HG03442 (cell line): ENCODE measurements at regions not wholly inside any gene's neighbourhood (a gene's known extent, or its start where the extent isn't known, plus 50 kb on each side); places are given as distances from the start of the nearest gene placed in this dataset.

Source experiments
- ATAC-seq: cut with Tn5 transposase; IDR thresholded peaks from one replicate; pipeline ENCODE4 v1.9.1; 2021; ENCODE audit warnings: mild to moderate bottlenecking, moderate library complexity; ENCODE audit not compliant: unreplicated experiment

GRCh38 chr1:55503663-55504305, 288.6 kb upstream of the USP24 start:
- ATAC-seq, result no peak

DNA sequence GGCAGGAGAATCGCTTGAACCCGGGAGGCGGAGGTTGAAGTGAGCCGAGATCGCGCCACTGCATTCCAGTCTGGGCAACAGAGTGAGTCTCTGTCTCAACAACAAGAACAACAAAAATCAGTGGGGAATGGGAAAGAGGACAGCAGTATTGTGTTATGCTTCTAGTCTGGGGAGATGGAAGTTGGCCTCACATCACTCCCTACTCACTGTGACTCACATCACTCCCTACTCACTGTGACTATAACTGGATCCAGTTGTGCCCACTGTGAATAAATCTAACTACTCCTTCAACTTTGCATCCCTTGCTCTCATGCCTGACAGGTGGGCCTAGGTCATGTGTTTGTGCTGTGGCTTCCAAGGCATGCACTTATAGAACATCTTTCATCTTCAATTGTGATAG, 285.4 kb upstream of the USP24 start:
- no peak for ATAC-seq

DNA sequence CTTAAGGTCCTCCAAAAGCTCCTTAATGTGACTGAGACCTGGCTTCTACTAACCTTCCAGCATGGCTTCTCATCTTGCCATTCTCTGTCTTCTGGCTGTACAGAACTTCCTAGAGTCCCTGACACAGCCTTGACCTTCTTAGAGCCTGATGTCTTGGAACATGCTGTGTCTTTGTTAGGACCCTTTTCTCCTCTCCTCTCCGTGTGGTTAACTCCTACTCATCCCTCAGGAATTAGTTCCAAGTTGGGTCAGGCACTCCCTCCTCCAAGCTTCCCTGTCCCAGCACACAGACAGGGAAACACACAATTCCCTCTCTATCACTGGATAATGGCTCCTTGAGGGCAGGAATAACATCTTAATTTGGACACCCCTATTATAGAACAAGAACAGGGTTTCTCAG, 275.4 kb upstream of the USP24 start:
- ATAC-seq, result no peak

DNA sequence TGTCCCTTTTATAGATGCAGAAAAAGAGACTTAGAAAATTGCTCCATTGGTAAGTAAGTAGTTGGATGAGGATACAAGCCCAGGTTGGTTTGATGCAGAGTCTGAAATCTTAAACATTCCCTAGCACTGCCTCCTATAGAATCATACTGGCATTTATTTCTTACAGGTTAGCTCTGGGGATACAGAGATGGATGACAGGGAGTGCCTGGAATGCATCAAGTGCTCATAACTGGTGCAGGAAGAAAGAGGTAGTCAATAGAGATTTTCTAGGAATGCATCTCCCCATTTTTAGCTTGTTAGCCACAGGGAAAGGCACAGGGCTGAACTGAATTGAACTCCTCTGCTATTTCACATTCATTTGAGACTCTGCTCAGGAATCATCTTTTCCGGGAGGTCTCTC, 269.0 kb upstream of the USP24 start:
- ATAC-seq, result no peak

DNA sequence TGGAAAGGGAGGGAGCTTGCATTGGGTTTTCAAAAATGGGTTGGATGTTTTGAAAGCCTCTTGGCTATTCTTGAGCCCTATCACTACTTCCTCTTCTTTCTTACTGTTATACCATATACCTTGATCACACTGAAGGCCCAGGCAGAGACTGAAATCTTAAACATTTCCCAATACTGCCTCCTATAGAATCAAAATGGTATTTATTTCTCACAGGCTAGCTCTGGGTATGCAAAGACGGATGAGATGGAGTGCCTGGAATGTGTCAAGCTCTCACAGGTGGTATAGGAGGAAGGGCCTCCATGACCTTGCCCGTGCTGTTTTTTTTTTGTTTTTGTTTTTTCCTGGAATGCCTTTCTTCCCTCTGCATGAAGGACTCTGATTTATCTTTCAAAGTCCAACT, 268.4 kb upstream of the USP24 start:
- ATAC-seq, result no peak

DNA sequence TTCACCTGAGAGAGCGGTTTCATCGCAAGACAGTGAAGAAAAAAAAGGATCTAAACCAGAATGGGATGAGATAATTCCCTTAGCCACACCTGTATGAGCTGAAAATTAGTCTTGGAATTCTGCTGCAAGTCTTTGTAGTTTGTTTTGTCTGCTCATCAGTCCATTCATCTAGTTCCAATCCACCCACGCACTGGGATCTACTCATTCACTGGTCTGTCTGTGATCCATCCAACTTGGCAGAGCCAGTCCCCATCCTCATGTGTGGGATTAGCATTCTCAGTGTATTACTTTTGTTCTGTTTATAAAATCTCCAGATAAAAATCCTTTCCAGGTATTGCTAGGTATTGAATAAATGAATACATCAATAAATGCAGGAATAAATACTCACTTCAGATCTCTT, 266.5 kb upstream of the USP24 start:
- no peak for ATAC-seq

- no peak for ATAC-seq
These were observed 265.0 kb upstream of the USP24 start for GRCh38 chr1:55480029-55480795.

- ATAC-seq, result no peak
These were observed 263.6 kb upstream of the USP24 start for GRCh38 chr1:55478742-55479141.

DNA sequence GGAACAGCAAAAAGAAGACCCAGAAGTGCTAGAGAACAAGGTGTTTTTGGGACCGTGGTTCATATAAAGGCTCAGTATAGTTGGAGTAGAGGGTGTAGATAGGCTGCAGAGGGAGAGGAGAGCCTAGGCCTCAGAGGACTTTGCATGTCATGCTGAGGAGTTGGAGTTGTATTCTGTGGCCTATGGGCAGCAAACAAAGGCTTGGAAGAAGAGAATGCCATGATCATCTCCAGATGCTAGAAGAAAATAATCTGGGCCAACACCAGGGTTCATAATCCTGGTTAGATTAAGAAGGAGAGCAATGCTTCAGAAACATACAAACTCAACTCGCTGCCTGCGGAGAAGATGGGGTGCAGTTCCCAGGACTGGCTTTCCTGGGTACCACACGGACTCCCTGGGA, 262.8 kb upstream of the USP24 start:
- no peak for ATAC-seq

GRCh38 chr1:55476445-55477015, 261.4 kb upstream of the USP24 start:
- no peak for ATAC-seq

DNA sequence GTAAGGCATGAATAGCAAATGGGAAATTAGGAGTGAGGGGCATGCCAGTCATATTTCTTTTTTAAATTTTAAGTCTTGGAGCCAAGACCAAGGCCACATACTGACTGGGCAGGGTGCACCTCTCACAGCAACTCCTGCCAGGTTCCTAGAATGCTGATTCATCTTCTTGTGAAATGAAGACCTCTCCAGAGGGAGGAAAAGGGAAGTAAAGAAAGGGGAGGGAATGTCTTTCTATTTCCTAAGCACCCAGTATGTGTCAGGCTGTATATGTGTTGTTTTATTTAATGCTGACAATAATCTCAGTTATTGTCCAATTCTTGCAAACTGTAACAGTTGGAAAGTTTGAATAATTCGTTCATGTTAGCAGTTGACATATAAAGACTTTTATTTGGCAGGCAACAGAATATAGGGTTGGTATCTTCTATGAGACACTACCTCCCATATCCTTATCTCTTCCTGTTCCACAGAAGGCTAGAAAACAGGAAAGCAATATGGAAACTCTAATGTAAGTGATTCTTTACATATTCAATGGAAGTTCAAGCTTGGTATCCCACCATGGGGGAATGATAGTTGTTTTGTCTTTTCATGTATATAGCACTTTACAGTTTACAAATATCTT, 259.1 kb upstream of the USP24 start:
- ATAC-seq, result no peak

GRCh38 chr1:55473661-55474060, 258.5 kb upstream of the USP24 start:
- ATAC-seq, result no peak

DNA sequence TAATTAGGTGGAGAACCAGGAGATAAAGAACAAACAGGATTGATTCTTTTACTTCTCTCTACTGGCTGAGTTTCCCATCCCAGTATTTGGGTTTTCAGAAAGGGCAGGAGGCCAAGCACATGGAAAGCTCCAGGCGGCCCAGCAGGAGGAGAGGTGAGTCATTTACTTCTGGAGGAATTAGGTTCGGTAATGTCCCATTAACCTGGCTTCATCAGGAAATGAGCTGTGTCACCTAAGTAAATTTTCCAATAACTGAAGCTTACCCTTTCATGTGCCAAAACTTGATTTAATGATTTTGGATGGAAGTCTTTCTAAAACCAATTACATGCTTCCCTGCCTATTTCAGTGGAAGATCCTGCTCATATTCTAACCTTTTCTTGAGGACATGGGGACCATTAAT, 257.6 kb upstream of the USP24 start:
- ATAC-seq, result no peak

GRCh38 chr1:55472115-55472514, 257.0 kb upstream of the USP24 start:
- no peak for ATAC-seq

DNA sequence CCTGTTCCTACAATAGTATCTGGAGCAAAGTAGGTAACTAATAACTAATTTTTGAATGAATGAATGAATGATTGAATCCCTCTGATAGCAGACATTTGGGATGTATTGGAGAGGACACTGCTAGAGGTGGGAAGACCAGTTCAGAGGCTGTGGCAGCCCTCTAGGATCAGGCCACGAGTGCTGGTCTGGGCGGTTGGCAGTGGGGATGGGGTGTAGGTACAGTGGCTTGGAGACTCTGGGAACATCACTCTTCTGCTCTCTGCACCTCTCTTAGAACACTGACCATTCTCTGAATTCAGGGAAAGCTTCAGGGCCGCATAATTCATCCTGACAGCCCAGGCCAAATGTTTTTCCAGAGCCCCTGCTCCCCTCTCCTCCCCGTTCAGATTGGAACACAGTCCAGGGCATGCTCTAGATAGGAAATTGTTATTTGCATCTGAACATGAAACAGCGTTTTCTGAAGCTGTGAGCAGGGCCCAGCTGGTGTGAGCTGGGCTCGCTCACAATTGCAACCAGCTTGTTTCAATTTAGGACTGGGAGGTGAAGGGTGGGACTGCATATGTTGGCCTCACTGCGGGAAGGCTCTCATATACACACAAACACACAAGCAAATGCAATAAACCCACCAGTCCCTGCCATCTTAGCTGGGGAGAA, 253.1 kb upstream of the USP24 start:
- no peak for ATAC-seq

- no peak for ATAC-seq
These were observed 251.8 kb upstream of the USP24 start for GRCh38 chr1:55466921-55467320.

- ATAC-seq, result no peak
These were observed 251.2 kb upstream of the USP24 start for GRCh38 chr1:55466373-55466772.

DNA sequence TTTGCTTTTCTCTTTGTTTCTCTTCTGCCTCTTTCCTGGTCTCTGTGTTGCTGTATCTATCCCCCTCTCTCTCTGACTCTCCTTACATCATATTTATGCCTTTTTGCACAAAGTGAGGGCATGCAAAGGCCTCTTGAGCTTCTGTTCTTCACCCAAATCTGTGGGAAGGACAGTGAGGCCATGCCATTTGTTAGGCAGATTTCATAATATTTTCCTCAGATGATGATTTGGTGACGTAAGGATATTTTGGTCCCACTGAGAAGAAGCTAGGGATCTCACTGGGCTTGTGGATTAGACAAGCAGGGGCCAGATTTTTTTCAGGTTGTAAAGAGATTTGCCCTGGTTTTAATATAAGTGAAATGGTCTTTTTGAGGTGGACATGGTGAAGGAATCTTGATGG, 249.4 kb upstream of the USP24 start:
- ATAC-seq, result no peak

DNA sequence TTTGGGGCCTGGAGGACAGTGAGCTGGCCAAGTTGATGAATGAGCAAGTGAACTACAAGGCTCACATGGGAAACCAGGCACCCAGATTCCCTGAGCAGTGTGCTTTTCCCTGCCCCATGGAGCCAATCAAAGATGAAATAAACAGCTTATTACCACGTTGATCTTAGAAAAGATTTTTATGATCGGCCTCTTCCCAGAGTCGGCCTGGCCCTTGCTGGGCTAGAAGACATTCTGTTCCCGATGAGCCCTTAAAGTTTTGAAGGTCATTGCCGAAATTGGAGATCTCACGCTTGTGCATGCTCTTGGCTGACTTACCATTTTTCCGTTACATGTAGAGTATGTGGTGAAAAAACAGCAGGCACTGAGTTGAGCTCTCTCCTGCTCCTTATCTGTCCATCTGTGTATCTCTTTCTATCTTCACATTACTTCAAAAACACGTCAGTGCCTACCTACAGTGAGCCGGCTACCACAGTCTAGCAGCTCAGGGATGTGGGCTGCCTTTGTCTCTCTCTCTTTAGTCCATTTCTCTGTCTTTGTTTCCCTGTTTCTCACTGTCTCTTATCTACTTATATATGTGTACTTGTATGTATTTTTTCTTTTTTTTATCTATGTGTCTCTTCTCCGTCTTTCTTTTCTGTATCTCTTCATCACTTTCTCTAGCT, 248.8 kb upstream of the USP24 start:
- ATAC-seq, result no peak

DNA sequence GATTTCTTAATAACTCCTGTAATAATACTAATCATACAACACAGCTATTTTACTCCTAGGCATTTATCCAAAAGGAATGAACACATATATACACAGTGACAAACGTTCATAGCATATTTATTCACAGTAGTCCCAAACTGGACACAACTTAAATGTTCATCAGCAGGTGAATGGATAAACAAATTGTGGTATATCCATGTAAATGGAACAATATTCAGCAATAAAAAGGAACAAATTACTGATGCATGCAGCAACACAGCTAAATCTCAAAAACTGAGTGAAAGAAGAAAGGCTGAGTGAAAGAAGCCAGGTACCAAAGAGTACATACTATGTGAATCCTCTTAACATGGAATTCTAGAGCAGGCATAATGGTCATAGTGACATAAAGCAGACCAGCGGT, 242.7 kb upstream of the USP24 start:
- no peak for ATAC-seq

DNA sequence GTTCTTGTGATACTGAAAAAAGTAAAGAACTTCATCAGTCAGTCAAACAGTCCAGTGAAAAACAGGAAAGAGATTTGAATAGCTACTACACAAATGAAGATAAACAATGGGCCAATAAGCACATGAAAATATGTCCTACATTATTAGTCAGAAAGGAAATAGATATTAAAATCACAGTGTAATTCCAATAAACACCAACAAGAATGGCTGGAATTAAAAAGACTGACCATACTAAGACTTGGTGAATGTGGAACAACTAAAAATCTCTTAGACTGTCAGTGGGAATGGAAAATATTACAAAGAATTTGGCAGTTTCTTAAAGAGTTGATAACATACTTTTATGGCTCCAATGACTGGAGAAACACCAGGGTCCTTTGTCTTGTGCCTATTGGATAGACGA, 241.8 kb upstream of the USP24 start:
- no peak for ATAC-seq
